ENCODE measurements at regions not wholly inside any gene's neighbourhood (a gene's known extent, or its start where the extent isn't known, plus 50 kb on each side); places are given as distances from the start of the nearest gene placed in this dataset.

DNA sequence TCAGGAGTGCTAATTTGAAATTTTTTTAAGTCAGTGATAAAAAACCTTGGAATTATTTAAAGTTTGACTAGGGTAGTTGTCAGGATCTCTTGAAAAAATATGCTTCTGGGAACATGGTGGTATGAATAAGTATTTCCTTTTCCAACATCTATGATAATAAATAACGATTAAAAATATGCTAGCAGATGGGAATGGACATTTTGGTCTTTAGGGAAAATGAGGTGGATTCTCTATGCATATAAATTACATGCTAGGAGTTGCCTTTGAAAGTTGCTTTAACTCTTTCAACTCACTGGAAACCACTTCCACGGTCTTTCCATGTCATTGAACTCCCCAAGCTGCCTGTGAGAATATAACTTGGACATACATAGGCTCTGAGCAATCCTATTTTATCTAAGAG lies 731.5 kb upstream of the MARCKS start:
- TF ChIP-seq, protein P1, sequence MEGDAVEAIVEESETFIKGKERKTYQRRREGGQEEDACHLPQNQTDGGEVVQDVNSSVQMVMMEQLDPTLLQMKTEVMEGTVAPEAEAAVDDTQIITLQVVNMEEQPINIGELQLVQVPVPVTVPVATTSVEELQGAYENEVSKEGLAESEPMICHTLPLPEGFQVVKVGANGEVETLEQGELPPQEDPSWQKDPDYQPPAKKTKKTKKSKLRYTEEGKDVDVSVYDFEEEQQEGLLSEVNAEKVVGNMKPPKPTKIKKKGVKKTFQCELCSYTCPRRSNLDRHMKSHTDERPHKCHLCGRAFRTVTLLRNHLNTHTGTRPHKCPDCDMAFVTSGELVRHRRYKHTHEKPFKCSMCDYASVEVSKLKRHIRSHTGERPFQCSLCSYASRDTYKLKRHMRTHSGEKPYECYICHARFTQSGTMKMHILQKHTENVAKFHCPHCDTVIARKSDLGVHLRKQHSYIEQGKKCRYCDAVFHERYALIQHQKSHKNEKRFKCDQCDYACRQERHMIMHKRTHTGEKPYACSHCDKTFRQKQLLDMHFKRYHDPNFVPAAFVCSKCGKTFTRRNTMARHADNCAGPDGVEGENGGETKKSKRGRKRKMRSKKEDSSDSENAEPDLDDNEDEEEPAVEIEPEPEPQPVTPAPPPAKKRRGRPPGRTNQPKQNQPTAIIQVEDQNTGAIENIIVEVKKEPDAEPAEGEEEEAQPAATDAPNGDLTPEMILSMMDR (IDR thresholded peaks at IDR 0.05 in 2 of 3, conservative IDR thresholded peaks at IDR 0.05 in 1 of 3; ENCODE audit: borderline replicate concordance in 1 of 3, insufficient read depth in 1 of 3, low read depth in 2 of 3, low read length in 2 of 3) = no peak
- TF ChIP-seq, protein P2, sequence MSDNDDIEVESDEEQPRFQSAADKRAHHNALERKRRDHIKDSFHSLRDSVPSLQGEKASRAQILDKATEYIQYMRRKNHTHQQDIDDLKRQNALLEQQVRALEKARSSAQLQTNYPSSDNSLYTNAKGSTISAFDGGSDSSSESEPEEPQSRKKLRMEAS (IDR thresholded peaks at IDR 0.05) = no peak
- no peak for TF ChIP-seq SIN3A (IDR thresholded peaks at IDR 0.05; ENCODE audit: low read depth)
- no peak for TF ChIP-seq POLR2A (IDR thresholded peaks at IDR 0.05; ENCODE audit: borderline replicate concordance, extremely low read depth, insufficient read depth, insufficient read length)
- TF ChIP-seq, protein P3, sequence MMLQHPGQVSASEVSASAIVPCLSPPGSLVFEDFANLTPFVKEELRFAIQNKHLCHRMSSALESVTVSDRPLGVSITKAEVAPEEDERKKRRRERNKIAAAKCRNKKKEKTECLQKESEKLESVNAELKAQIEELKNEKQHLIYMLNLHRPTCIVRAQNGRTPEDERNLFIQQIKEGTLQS (IDR thresholded peaks at IDR 0.05) = no peak
